Right lung (tissue), 2 donors: ENCODE measurements at regions not wholly inside any gene's neighbourhood (a gene's known extent, or its start where the extent isn't known, plus 50 kb on each side); places are given as distances from the start of the nearest gene placed in this dataset.
"Not testable (repeated sequence)": the region's sequence is repeated elsewhere in the genome, so short reads cannot be mapped to it uniquely, and the experiment has no call there.

Experiments used
- DNase-seq, 2 donors: peaks; one replicate each; pipeline ENCODE4 v3.0.0-alpha.2; 2013

GRCh38 chr15:83335542-83335941 lies 51.1 kb upstream of the BNC1 start:
- not testable (repeated sequence) for DNase-seq

- DNase-seq: no peak
Observed at GRCh38 chr15:83339396-83339795, 54.9 kb upstream of the BNC1 start.

DNA sequence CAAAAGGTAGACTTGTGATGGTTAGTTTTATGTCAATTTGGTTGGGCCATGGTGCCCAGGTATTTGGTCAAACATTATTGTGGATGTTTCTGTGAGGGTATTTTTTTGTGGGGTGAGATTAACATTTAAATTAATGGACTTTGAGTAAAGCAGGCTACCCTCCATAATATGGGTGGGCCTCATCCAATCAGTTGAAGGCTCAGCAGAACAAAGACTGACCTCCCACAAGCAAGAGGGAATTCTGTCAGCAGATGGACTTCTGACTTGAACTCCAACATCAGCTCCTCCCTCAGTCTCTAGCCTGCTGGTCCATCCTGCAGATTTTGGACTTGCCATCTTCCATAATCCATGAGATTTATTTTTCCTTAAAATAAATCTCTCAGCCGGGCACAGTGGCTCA lies 55.6 kb upstream of the BNC1 start:
- DNase-seq: no peak

DNA sequence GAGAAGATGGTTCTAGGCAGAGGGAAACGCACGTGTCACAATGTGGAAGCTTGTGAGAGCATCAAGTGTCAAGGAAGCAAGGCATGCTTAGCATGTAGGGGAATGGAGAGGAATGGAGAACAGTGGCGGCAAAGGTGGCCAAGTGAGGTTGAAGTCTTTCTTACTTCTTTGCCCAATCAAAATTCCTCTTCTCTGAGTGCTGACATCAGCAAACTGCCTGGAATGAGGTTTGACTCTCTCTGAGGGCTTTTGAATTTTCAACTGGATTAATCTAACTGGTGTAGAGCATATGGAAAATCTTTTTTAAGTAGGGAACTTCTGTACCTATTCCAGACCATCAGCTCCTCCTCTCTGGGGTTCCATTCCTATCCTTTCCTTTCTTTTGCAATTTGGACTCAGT lies 61.9 kb upstream of the BNC1 start:
- DNase-seq: no peak

DNA sequence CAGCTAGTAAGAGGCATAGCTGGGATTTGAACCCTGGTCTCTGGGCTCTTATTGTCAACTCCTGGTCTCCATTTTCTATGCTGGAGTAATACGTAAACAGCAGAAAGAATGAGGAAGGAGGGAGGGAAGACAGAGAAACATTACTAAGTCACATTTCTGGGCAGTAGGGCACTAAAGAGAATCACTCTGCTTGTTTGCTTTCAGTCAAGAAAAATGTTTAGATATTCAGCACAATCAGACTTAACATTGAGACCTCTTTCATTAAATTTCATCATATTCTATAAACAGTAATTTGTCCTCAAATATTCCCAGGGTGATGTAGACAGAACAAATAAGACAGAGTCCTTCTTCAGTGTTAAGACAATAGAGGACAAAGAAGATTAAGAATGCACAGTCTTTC lies 67.7 kb upstream of the BNC1 start:
- no peak for DNase-seq

GRCh38 chr15:83356501-83357399 lies 72.3 kb upstream of the BNC1 start:
- DNase-seq: no peak

- no peak for DNase-seq
Observed at GRCh38 chr15:83358972-83359564, 74.6 kb upstream of the BNC1 start.

- no peak for DNase-seq
Observed at GRCh38 chr15:83362706-83363105, 78.2 kb upstream of the BNC1 start.

- no peak for DNase-seq
Observed at GRCh38 chr15:83364501-83364900, 80.0 kb upstream of the BNC1 start.

DNA sequence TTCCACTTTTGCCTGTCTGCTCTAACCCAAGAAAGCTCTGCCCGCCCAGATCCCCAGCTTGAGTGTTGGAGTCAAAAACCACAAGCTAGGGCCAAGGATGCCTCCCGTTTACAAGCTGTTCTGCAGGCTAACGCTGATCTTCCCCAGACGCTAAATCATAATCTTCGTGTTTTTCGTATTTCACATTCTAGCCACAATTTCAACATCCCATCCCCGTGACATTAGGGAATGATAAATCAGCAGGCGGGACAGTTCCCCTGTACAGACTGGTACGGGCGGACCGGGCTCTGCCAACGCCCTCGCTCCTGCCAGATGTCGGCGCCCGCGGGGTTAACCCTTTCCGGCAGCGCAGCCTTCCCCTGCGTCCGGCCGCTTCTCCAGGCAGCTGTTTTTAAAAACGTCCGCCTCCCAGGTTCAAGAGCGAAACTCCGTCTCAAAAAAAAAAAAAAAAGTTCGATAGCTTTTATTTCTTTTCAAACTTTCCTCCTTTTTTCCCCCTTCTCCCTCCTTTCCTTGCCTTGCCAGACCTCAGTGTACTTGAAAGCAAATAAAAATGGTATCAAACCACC lies 81.0 kb upstream of the BNC1 start:
- DNase-seq: peak; percentile 17 to 27

GRCh38 chr15:83372434-83372891 lies 74.7 kb upstream of the SH3GL3 start:
- DNase-seq: no peak

- DNase-seq: no peak
Observed at GRCh38 chr15:83378921-83379578, 68.1 kb upstream of the SH3GL3 start.

- no peak for DNase-seq
Observed at GRCh38 chr15:83379579-83379959, 67.6 kb upstream of the SH3GL3 start.

- no peak for DNase-seq
Observed at GRCh38 chr15:83380059-83380458, 67.1 kb upstream of the SH3GL3 start.

DNA sequence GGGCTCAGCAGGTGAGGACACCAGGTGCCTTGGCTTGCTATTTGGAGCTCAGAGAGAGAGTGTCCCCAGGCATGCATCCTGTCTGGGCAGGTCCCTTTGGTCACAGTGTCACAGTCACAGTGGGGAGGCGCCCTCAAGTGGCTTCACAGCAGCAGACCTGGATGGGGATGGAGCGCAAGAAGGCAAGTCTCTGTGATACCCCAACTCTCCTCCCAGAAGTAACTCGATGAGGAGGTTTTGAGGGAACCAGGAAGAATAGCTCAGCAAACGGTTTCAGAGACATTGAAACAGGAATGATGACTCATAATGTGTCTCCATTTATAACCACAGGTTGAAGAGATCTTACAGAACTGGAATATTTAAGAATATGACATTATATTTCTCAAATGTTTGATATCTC lies 66.5 kb upstream of the SH3GL3 start:
- DNase-seq: no peak

DNA sequence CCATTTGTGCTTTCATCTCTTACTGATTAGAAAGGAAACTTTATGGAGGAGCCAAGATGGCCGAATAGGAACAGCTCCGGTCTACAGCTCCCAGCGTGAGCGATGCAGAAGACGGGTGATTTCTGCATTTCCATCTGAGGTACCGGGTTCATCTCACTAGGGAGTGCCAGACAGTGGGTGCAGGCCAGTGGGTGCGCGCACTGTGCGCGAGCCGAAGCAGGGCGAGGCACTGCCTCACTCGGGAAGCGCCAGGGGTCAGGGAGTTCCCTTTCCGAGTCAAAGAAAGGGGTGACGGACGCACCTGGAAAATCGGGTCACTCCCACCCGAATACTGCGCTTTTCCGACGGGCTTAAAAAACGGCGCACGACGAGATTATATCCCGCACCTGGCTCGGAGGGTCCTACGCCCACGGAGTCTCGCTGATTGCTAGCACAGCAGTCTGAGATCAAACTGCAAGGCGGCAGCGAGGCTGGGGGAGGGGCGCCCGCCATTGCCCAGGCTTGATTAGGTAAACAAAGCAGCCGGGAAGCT lies 63.5 kb upstream of the SH3GL3 start:
- DNase-seq: not testable (repeated sequence)

DNA sequence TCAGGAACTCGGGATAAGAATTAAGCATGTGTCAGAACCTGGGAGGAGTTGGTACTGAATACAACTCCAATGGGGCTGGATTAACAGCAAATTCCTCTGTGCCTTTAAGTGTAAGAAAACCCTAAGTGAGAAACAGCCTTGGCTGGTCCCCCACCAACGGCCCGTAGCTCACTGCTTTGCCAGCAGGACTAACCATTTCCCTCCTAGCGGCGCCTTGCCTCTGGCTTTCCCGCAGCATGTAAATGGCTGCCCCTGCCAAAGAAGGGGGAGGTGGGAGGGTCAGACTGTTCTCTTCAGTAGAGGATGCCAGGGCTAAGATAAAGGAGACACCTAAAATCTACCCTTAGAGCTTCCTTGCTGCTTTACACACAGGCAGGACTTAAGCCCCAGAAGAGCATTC lies 51.0 kb upstream of the SH3GL3 start:
- peak in 1 of 2 donors; percentile 6 for DNase-seq
